ENCODE measurements at regions not wholly inside any gene's neighbourhood (a gene's known extent, or its start where the extent isn't known, plus 50 kb on each side); places are given as distances from the start of the nearest gene placed in this dataset.

- Histone ChIP-seq H2AFZ (ENCODE audit: low read length) (no peak overlapping the region), H3K27ac (ENCODE audit: extremely low read length, insufficient read depth, low read length) (no peak overlapping the region), H3K4me2 (ENCODE audit: low read depth, low read length) (no peak overlapping the region), H3K4me1 (ENCODE audit: insufficient read depth, low read length) (peaks cover 42% of the 10 kb centered on the region), H3K79me2 (ENCODE audit: insufficient read depth, low read length) (no peaks in the 10 kb centered on the region), H3K4me3 (replicated peaks in 1 of 3; ENCODE audit: insufficient read depth in 1 of 3, low read depth in 2 of 3, low read length in 3 of 3) (no peak overlapping the region), H3K9ac (ENCODE audit: insufficient read depth, low read depth, low read length) (no peak overlapping the region), H3K36me3 (replicated peaks in 1 of 2; ENCODE audit: control insufficient read depth in 1 of 2, insufficient read depth in 2 of 2, low read length in 2 of 2) (peaks cover 2 to 3% of the 10 kb centered on the region in 2 experiments; a peak in 3 of 5 replicates), H3K9me3 (ENCODE audit: low read length) (no peaks in the 10 kb centered on the region), H4K20me1 (ENCODE audit: insufficient read depth, low read length) (no peaks in the 10 kb centered on the region), H3K27me3 (ENCODE audit: control insufficient read depth in 1 of 2, insufficient read depth in 2 of 2, low read length in 2 of 2) (no peaks in the 10 kb centered on the region)
- POLR2A ChIA-PET = interaction anchor here (1.2 kb wide), 2 partner anchors 18 to 95 kb away, joined by 3 read pairs; no protein-coding TSS in a partner anchor
- 93% methylated on average over 1 of the region's 4 CpGs for WGBS (ENCODE audit: low lambda C conversion rate)
- in situ Hi-C loops (cut with HindIII; ENCODE audit: extremely low pct_ligation_motif_present, low pct_unique_long_range_greater_than_20kb) = no loop called here
- no peak for FAIRE-seq
- intact Hi-C loops (cut with micrococcal nuclease; ENCODE audit: unreplicated experiment) = no loop called here
- BruUV-seq (replicated peaks) = no TSS peak
- DNase-seq (ENCODE audit: low spot score) = no peak
- CTCF ChIA-PET (ENCODE audit: low intra/inter-chr PET ratio, low total read pairs) = no interaction called here
- ATAC-seq = no peak
- TF ChIP-seq SOX6 (IDR thresholded peaks at IDR 0.05) = no peak
- TF ChIP-seq SOX6 (CRISPR knock-in tag; IDR thresholded peaks at IDR 0.05) = peak; percentile 61
- no peak for TF ChIP-seq ATF7 (IDR thresholded peaks at IDR 0.05)
- TF ChIP-seq ATF7 (CRISPR knock-in tag; IDR thresholded peaks at IDR 0.05) = no peak
- no peak for TF ChIP-seq SOX13 (IDR thresholded peaks at IDR 0.05)
- peak in 1 of 2 experiments; percentile 48; a peak in 1 of 4 replicates for TF ChIP-seq SOX13 (CRISPR knock-in tag; conservative IDR thresholded peaks at IDR 0.05 in 1 of 2, IDR thresholded peaks at IDR 0.05 in 1 of 2)
- no peak for TF ChIP-seq SKI (IDR thresholded peaks at IDR 0.05; ENCODE audit: partially characterized antibody)
- no peak for TF ChIP-seq GATAD1 (CRISPR knock-in tag; IDR thresholded peaks at IDR 0.05)
- no peak for TF ChIP-seq PREB (CRISPR knock-in tag; IDR thresholded peaks at IDR 0.05)
- no peak for TF ChIP-seq ZNF230 (CRISPR knock-in tag; IDR thresholded peaks at IDR 0.05)
- TF ChIP-seq TFDP1 (CRISPR knock-in tag; IDR thresholded peaks at IDR 0.05; ENCODE audit: borderline replicate concordance) = no peak
- no peak for TF ChIP-seq RELA (CRISPR knock-in tag; IDR thresholded peaks at IDR 0.05)
- peak; percentile 43; the same call in 1 of the 2 replicates for TF ChIP-seq ZBTB4 (CRISPR knock-in tag; IDR thresholded peaks at IDR 0.05; ENCODE audit: borderline replicate concordance)
- TF ChIP-seq ZNF576 (CRISPR knock-in tag; IDR thresholded peaks at IDR 0.05) = no peak
- TF ChIP-seq SALL1 (CRISPR knock-in tag; IDR thresholded peaks at IDR 0.05) = 0 out of 2 replicates have a peak, but pooled peaks have one; percentile 28
- TF ChIP-seq HNF4A (CRISPR knock-in tag; IDR thresholded peaks at IDR 0.05) = 0 out of 2 replicates have a peak, but pooled peaks have one; percentile 4
- TF ChIP-seq TRIM24 (CRISPR knock-in tag; IDR thresholded peaks at IDR 0.05) = no peak
These were observed 95.8 kb upstream of the MAP4K3 start for GRCh38 chr2:39532933-39533332.
